Mucosa of descending colon (tissue), 3 donors: ENCODE measurements at regions not wholly inside any gene's neighbourhood (a gene's known extent, or its start where the extent isn't known, plus 50 kb on each side); places are given as distances from the start of the nearest gene placed in this dataset.

ENCODE experiments used
- ATAC-seq: fragments of 200-7000 bp; cut with Tn5 transposase; one replicate; pipeline ENCODE4 v1.9.1; 2020; ENCODE audit warnings: mild to moderate bottlenecking, moderate library complexity
- DNase-seq, 3 donors: peaks; one replicate each; pipeline ENCODE4 v3.0.0-alpha.2; 2020
- H3K36me3 ChIP-seq: fragments of 200-600 bp; one replicate; pipeline ENCODE4 v1.8.0; 2021; ENCODE audit warnings: low read depth, mild to moderate bottlenecking
- H3K4me1 ChIP-seq: fragments of 200-600 bp; one replicate; pipeline ENCODE4 v1.8.0; 2021; ENCODE audit warnings: low read depth, mild to moderate bottlenecking
- H3K4me3 ChIP-seq: fragments of 200-600 bp; one replicate; pipeline ENCODE4 v1.8.0; 2021; ENCODE audit warnings: mild to moderate bottlenecking
- H3K9me3 ChIP-seq: fragments of 200-600 bp; one replicate; pipeline ENCODE4 v1.8.0; 2021; ENCODE audit warnings: mild to moderate bottlenecking
- intact Hi-C, 2 donors: fragments of 100-400 bp; cut with DNase I in 1 of 2; cut with micrococcal nuclease in 1 of 2; formaldehyde crosslinking; loops; one replicate each; pipeline versions ENCODE4 v1.11.0 to v1.11.1; 2022; cut with DNase I, micrococcal nuclease
- TF ChIP-seq, protein P1 (sequence below): fragments of 200-600 bp; IDR thresholded peaks from one replicate; pipeline ENCODE4 v1.8.0; 2022; ENCODE audit warnings: antibody characterized with exemption, mild to moderate bottlenecking
- donor health status: DM: no; HTN: no; CAD: no; lungs with moderate emphysema.
- donor health status: DM: no; HTN: no; CAD: no.
- donor health status: DM: no; HTN: yes; CAD: no.

DNA sequence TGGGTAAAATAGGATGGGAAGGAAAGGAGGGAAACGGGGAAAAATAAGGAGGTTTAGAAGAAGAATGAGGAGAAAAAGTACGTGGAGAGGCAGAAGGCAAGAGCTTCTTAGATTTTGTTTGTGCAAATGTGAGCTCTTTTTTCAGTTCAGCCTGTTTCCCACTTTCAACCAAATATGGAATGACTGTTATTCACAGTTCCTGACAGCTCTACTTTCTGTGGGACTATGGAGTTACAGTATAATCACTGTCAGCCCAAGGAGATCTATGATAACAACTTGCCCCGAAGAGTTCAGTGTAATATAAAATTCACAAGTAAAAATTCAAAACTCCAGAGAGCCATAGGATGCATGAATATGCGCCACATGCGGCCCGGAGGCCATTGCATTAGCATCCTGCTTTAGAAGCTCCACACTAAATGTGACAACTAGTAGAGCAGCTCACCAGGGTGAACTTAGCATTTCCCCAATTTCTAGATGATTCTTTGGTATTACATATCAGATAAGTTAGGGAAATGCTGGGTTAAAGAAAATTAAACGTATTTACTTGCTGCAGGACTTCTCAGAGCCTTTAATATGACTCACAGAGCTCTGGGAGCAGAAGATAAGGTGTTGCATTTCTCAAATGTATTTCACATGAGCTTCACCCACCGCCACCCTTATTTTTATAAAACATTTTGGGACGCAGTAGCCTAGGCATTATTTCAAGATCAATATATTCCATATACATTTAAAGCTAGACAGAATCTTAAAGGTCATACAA lies 234.6 kb downstream of the EBLN2 start:
- DNase-seq (no peak), ATAC-seq (no peak)
- intact Hi-C loops: no loop called here
- Histone ChIP-seq H3K4me3 (no peak overlapping the region), H3K36me3 (no peaks in the 10 kb centered on the region), H3K9me3 (no peaks in the 10 kb centered on the region), H3K4me1 (no peaks in the 10 kb centered on the region)
- TF ChIP-seq, protein P1, sequence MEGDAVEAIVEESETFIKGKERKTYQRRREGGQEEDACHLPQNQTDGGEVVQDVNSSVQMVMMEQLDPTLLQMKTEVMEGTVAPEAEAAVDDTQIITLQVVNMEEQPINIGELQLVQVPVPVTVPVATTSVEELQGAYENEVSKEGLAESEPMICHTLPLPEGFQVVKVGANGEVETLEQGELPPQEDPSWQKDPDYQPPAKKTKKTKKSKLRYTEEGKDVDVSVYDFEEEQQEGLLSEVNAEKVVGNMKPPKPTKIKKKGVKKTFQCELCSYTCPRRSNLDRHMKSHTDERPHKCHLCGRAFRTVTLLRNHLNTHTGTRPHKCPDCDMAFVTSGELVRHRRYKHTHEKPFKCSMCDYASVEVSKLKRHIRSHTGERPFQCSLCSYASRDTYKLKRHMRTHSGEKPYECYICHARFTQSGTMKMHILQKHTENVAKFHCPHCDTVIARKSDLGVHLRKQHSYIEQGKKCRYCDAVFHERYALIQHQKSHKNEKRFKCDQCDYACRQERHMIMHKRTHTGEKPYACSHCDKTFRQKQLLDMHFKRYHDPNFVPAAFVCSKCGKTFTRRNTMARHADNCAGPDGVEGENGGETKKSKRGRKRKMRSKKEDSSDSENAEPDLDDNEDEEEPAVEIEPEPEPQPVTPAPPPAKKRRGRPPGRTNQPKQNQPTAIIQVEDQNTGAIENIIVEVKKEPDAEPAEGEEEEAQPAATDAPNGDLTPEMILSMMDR: no peak

DNA sequence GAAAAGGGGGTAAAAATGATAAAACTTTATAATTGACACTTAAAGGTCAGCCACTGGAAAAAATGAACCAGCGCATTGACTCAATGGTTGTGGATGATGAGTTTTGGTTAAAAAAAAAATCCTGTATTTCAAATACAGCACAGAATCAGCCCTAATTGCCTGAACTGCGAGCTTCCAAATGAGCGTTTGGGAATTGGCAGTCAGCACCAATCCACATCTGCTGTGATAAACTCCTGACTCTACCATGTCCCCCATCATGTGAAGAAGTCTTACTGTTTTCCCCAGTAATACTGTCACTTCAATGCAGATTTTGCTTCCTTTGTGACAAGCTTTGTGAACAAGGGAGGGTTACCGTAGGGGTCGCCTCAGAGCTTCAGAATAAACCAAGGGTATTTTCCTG lies 235.4 kb downstream of the EBLN2 start:
- no peaks in the 10 kb centered on the region for H3K9me3 ChIP-seq
- H3K4me1 ChIP-seq: no peaks in the 10 kb centered on the region
- intact Hi-C loops: no loop called here
- no peaks in the 10 kb centered on the region for H3K36me3 ChIP-seq
- ATAC-seq (no peak), DNase-seq (no peak)
- H3K4me3 ChIP-seq: no peak overlapping the region
- TF ChIP-seq, protein P1: no peak

DNA sequence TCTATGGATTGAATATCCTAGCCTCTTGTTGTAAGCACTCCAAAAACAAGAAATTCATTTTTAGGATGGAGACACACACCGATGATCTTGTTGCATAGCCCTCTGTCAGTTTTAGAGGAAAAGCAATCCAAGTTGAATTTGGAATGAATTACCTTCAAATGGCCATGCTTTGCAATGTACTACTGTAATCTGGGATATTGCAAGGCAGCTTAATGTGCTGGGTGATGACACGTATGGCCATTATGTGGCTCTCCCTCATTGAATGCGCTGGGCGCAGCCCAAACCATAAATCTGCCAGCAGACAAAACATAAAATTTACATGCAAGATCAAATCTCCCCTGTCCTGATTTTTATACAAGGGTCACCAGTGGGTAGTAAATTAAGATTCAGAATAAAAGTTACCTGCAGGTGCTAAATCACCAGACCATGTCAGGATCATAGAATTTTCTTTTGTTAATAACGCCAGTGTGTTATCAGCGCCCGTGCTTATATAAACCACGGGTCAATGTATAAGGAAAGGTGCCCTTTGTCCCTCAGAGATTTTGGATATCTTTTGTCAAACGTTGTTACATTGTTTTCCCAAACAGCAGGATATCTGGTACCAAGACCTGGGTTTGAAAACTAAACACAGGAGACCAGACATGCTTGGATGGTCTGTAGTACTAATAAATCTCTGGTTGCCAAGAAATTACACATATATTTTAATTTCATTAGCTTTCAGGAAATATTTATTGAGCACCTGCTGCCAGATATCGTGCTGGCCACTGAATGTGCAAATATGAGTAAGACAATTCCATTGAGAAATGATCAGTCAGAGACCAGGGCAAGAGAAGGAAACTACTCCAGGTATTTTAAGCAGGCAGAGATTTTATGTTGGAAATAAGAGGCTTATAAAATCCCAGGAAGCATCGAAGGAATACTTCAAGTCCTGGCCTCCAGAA lies 237.1 kb downstream of the EBLN2 start:
- ATAC-seq (no peak), DNase-seq (no peak)
- no peak overlapping the region for H3K4me3 ChIP-seq
- TF ChIP-seq, protein P1: no peak
- H3K9me3 ChIP-seq: no peaks in the 10 kb centered on the region
- intact Hi-C loops: no loop called here
- no peaks in the 10 kb centered on the region for H3K4me1 ChIP-seq
- H3K36me3 ChIP-seq: no peaks in the 10 kb centered on the region

DNA sequence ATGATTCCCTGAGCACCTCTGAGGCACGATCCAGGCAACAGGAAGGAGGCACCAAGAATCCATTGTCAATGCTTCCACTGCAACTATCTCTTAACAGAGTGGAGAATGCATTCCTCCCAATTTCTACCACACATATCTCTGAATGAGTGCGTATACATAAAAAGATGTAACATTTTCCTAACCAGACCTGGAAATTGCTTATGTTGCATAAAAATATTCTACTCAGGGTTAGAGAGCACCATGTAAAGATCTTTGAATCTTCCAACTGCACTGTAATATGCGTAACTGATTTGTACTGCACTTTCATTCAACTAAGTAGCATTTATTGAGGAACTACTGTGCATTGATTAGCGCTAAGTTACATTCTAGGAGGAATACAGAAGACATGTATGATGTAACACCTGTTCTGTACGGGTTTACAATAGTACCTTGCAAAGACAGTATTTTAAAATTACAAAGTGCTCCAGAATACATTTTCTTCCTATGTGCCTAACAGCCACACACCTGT lies 237.8 kb downstream of the EBLN2 start:
- TF ChIP-seq, protein P1: no peak
- no peaks in the 10 kb centered on the region for H3K4me1 ChIP-seq

DNA sequence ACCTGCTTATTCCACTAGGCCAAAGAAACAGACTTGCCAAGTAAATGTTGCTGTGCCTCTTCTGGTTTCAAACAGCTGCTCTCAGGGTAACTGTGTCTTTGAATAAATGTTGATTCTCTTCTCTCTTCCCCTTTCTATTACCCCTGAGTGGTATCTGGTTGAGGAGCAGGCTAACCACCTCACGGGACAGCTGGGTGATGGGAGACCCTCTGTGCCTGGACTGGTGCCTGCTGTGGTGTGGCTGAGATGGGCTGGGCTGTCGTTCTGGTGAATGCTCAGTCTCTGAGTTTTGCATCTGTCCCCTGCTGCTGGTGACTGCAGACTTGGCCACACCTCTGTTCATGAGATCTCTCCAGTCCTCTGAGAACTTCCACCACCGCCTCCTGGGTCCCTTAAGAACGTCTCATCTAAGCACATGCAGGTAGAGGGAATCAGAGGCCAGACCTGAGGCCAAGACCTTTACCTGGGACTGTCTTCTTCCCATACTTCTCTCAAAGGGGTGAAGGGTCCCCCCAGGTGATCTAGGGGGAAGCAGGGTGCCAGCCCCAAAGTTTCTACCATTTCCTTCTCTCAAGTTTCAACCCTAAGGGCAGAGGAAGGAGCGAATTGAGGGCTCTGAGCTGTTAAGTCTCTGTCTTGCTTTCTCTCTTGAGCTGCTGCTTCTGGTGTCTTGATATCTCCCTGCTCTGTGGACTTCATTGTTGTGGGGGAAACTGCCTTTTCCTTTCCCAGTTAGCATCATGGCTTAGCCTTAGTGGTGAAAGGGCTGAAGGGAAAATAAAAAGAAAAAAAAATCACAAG lies 252.9 kb downstream of the EBLN2 start:
- Histone ChIP-seq H3K4me3 (no peak overlapping the region), H3K4me1 (no peaks in the 10 kb centered on the region), H3K36me3 (no peaks in the 10 kb centered on the region), H3K9me3 (no peaks in the 10 kb centered on the region)
- TF ChIP-seq, protein P1: no peak
- ATAC-seq: no peak
- DNase-seq: no peak
- intact Hi-C loops: no loop called here

More for the DNA sequence above, 237.8 kb downstream of the EBLN2 start:
- no peaks in the 10 kb centered on the region for H3K36me3 ChIP-seq
- DNase-seq (no peak), ATAC-seq (no peak)
- intact Hi-C loops: no loop called here
- H3K4me3 ChIP-seq: no peak overlapping the region
- no peaks in the 10 kb centered on the region for H3K9me3 ChIP-seq
